Smooth muscle cell (in vitro differentiated cells): ENCODE measurements at regions not wholly inside any gene's neighbourhood (a gene's known extent, or its start where the extent isn't known, plus 50 kb on each side); places are given as distances from the start of the nearest gene placed in this dataset.
"Not testable (repeated sequence)": the region's sequence is repeated elsewhere in the genome, so short reads cannot be mapped to it uniquely, and the experiment has no call there.

Source experiments
- DNase-seq: peaks from one replicate; lab custom pipeline; 2025; ENCODE audit not compliant: unreplicated experiment; lab: John Stamatoyannopoulos, UW
- H2AFZ ChIP-seq: fragments of 200-600 bp; sonication (generic); 2 replicates; pipeline ENCODE4 v1.6.0; 2016; ENCODE audit warnings: antibody characterized with exemption, low read depth, mild to moderate bottlenecking
- H3F3A ChIP-seq: fragments of 200-600 bp; sonication (generic); 2 replicates; pipeline ENCODE4 v1.6.0; 2017; ENCODE audit warnings: antibody characterized with exemption, low read depth
- H3K27ac ChIP-seq: fragments of 200-600 bp; sonication (generic); 2 replicates; pipeline ENCODE4 v1.5.1; 2016; ENCODE audit warnings: low read depth, mild to moderate bottlenecking
- H3K27me3 ChIP-seq: fragments of 200-600 bp; sonication (generic); 2 replicates; pipeline ENCODE4 v1.6.1; 2016; ENCODE audit warnings: low read depth, mild to moderate bottlenecking
- H3K36me3 ChIP-seq: fragments of 200-600 bp; sonication (generic); 2 replicates; pipeline ENCODE4 v1.5.1; 2016; ENCODE audit warnings: low read depth
- H3K4me1 ChIP-seq: fragments of 200-600 bp; sonication (generic); 2 replicates; pipeline ENCODE4 v1.5.1; 2016; ENCODE audit warnings: low read depth
- H3K4me2 ChIP-seq: fragments of 200-600 bp; sonication (generic); 2 replicates; pipeline ENCODE4 v1.6.0; 2016; ENCODE audit warnings: mild to moderate bottlenecking
- H3K4me3 ChIP-seq: fragments of 200-600 bp; sonication (generic); 2 replicates; pipeline ENCODE4 v1.5.1; 2016; ENCODE audit warnings: mild to moderate bottlenecking
- H3K79me2 ChIP-seq: fragments of 200-600 bp; sonication (generic); 2 replicates; pipeline ENCODE4 v1.6.0; 2016; ENCODE audit warnings: low read depth, mild to moderate bottlenecking
- H3K9ac ChIP-seq: fragments of 200-600 bp; sonication (generic); 2 replicates; pipeline ENCODE4 v1.6.0; 2016; ENCODE audit warnings: low read depth
- H3K9me3 ChIP-seq: fragments of 200-600 bp; sonication (generic); replicated peaks from 2 replicates; pipeline ENCODE4 v1.5.1; 2016; ENCODE audit warnings: low read depth
- H4K20me1 ChIP-seq: fragments of 200-600 bp; sonication (generic); 2 replicates; pipeline ENCODE4 v1.6.0; 2016; ENCODE audit warnings: low read depth
- WGBS: methylation state at CpG from one replicate; pipeline ENCODE4 v1.1.7; 2016; ENCODE audit warnings: low lambda C conversion rate; 5-methylcytosine and 5-hydroxymethylcytosine counted together
- TF ChIP-seq, protein P1 (sequence below): fragments of 200-600 bp; sonication (generic); IDR thresholded peaks from 2 replicates; pipeline ENCODE4 v1.5.1; 2017; ENCODE audit warnings: borderline replicate concordance, mild to moderate bottlenecking, antibody characterized with exemption; ENCODE audit not compliant: insufficient read depth, poor library complexity, severe bottlenecking

DNA sequence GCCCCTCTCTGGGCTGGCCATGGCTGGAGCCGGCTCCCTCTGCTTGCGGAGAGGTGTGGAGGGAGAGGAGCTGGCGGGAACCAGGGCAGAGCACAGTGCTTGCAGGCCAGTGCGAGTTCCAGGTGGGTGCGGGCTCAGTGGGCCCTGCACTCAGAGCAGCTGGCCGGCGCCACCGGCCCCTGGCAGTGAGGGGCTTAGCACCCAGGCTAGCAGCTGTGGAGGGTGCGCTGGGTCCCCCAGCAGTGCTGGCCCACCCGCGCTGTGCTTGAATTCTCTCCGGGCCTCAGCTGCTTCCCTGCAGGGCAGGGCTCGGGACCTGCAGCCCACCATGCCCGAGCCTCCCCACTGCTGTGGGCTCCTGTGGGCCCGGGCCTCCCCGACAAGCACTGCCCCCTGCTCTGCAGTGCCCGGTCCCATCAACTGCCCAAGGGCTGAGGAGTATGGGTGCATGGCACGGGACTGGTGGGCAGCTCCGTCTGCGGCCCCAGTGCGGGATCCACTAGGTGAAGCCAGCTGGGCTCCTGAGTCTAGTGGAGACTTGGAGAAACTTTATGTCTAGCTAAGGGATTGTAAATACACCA lies 61.2 kb upstream of the AGR3 start:
- Histone ChIP-seq H4K20me1 (no peaks in the 10 kb centered on the region), H3K9me3 (peaks cover 6% of the 10 kb centered on the region), H3K4me1 (no peaks in the 10 kb centered on the region), H3K9ac (no peak overlapping the region), H3K27ac (no peak overlapping the region), H3K4me2 (no peak overlapping the region), H3K36me3 (no peaks in the 10 kb centered on the region), H3K27me3 (no peaks in the 10 kb centered on the region), H3F3A (peaks cover 4% of the 10 kb centered on the region), H2AFZ (no peak overlapping the region), H3K4me3 (no peak overlapping the region), H3K79me2 (no peaks in the 10 kb centered on the region)
- 92% methylated on average over 20 of the region's 21 CpGs for WGBS
- TF ChIP-seq, protein P1, sequence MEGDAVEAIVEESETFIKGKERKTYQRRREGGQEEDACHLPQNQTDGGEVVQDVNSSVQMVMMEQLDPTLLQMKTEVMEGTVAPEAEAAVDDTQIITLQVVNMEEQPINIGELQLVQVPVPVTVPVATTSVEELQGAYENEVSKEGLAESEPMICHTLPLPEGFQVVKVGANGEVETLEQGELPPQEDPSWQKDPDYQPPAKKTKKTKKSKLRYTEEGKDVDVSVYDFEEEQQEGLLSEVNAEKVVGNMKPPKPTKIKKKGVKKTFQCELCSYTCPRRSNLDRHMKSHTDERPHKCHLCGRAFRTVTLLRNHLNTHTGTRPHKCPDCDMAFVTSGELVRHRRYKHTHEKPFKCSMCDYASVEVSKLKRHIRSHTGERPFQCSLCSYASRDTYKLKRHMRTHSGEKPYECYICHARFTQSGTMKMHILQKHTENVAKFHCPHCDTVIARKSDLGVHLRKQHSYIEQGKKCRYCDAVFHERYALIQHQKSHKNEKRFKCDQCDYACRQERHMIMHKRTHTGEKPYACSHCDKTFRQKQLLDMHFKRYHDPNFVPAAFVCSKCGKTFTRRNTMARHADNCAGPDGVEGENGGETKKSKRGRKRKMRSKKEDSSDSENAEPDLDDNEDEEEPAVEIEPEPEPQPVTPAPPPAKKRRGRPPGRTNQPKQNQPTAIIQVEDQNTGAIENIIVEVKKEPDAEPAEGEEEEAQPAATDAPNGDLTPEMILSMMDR: no peak
- no peak for DNase-seq

DNA sequence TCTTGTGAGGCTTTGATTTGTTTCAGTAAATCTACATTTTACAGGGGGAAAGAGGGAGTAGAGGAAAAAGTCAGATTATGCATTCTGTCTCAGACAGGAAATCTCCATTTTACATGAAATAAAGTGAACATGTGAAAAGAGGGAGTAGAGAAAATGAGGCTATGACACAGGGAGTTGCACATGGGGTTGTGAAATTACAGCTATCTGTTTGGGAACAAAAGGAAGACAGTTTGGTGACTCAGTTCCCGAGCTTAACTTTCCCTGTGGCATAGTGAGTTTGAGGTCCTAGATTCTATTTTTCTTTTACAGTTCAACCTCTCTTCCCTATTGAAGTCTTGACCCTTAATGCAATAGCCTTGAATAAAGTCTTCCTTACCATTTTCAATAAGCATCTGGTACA lies 63.2 kb upstream of the AGR3 start:
- Histone ChIP-seq H3K9me3 (peaks cover 11% of the 10 kb centered on the region), H3K4me1 (no peaks in the 10 kb centered on the region), H3K27ac (no peak overlapping the region), H3K4me2 (no peak overlapping the region), H3K79me2 (no peaks in the 10 kb centered on the region), H4K20me1 (no peaks in the 10 kb centered on the region), H3K27me3 (no peaks in the 10 kb centered on the region), H3K36me3 (no peaks in the 10 kb centered on the region), H3K9ac (no peak overlapping the region), H2AFZ (no peak overlapping the region), H3K4me3 (no peak overlapping the region), H3F3A (peaks cover 3% of the 10 kb centered on the region)
- 79% methylated on average over 1 of the region's 1 CpG for WGBS
- DNase-seq: no peak
- TF ChIP-seq, protein P1: no peak

DNA sequence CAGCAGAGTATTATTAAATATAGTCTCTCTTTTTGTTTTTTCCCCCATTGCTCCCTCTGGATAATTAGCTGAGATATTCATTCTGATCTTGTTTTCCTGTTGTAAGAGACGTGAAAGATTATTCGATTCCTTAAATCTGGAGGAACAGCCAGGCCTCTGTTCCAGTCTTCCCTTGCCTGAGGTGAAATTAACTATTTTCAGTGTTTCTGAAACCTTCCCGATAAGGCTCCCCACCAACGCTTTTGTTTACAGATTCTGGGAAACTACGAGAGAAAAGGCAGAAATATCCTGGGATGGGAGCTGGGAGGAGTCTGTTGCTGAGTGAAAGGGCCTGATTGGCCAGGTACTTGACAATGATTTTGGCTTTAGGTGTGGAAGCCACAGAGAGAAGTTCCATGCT lies 63.6 kb upstream of the AGR3 start:
- Histone ChIP-seq H3K4me2 (no peak overlapping the region), H3K4me3 (no peak overlapping the region), H3K4me1 (no peaks in the 10 kb centered on the region), H4K20me1 (no peaks in the 10 kb centered on the region), H2AFZ (no peak overlapping the region), H3K9ac (no peak overlapping the region), H3F3A (no peaks in the 10 kb centered on the region), H3K79me2 (no peaks in the 10 kb centered on the region), H3K9me3 (peaks cover 11% of the 10 kb centered on the region), H3K27ac (no peak overlapping the region), H3K27me3 (no peaks in the 10 kb centered on the region), H3K36me3 (no peaks in the 10 kb centered on the region)
- DNase-seq: no peak
- TF ChIP-seq, protein P1: no peak
- WGBS: 95% methylated on average over 5 of the region's 5 CpGs

DNA sequence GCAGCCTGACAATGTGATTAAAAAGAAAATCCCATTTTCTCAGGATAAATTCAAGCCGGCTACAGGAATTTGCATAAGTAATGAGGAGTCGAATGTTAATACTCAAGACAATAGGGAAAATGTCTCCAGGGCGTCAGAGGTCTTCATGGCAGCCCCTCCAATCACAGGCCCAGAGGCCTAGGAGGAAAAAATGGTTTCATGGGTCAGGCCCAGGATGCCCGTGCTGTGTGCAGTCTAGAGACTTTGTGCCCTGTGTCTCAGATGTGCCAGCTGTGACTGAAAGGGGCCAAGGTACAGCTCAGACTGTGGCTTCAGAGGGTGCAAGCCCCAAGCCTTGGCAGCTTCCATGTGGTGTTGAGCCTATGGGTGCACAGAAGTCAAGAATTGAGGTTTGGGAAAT lies 66.3 kb upstream of the AGR3 start:
- H3K4me3 ChIP-seq, H3K36me3 ChIP-seq, H3K79me2 ChIP-seq, H3F3A ChIP-seq, H2AFZ ChIP-seq, DNase-seq, H3K4me2 ChIP-seq, H3K4me1 ChIP-seq, H3K9ac ChIP-seq, H3K27ac ChIP-seq, H3K27me3 ChIP-seq, H4K20me1 ChIP-seq: not testable (repeated sequence)
- WGBS: 82% methylated on average over 4 of the region's 4 CpGs
- H3K9me3 ChIP-seq: peaks cover 11% of the 10 kb centered on the region
